Trophoblast cell (in vitro differentiated cells and primary cell): ENCODE measurements at regions not wholly inside any gene's neighbourhood (a gene's known extent, or its start where the extent isn't known, plus 50 kb on each side); places are given as distances from the start of the nearest gene placed in this dataset.

ENCODE experiments used
- DNase-seq, 2 donors: peaks; one replicate each; pipeline ENCODE4 v3.0.0-alpha.2; 2016
- H2AFZ ChIP-seq: 2 replicates; pipeline ENCODE4 v1.6.1; 2013; ENCODE audit warnings: low read length, moderate library complexity, mild to moderate bottlenecking; ENCODE audit not compliant: insufficient read depth, poor library complexity
- H2AK5ac ChIP-seq: 2 replicates; pipeline ENCODE4 v1.6.1; 2013; ENCODE audit warnings: mild to moderate bottlenecking, low read length
- H2BK120ac ChIP-seq: 2 replicates; pipeline ENCODE4 v1.6.1; 2013; ENCODE audit warnings: low read length, mild to moderate bottlenecking, moderate library complexity; ENCODE audit not compliant: insufficient read depth, poor library complexity
- H2BK12ac ChIP-seq: 2 replicates; pipeline ENCODE4 v1.6.1; 2013; ENCODE audit warnings: mild to moderate bottlenecking, low read length, moderate library complexity
- H2BK5ac ChIP-seq: 2 replicates; pipeline ENCODE4 v1.6.1; 2013; ENCODE audit warnings: low read length, low read depth, moderate library complexity, mild to moderate bottlenecking; ENCODE audit not compliant: poor library complexity
- H3K14ac ChIP-seq: 2 replicates; pipeline ENCODE4 v1.6.1; 2013; ENCODE audit warnings: mild to moderate bottlenecking, low read length
- H3K18ac ChIP-seq: 2 replicates; pipeline ENCODE4 v1.6.1; 2013; ENCODE audit warnings: mild to moderate bottlenecking, low read length
- H3K23ac ChIP-seq: 2 replicates; pipeline ENCODE4 v1.6.1; 2013; ENCODE audit warnings: low read length
- H3K27ac ChIP-seq: 2 replicates; pipeline ENCODE4 v1.5.1; 2013; ENCODE audit warnings: low read depth, mild to moderate bottlenecking, inconsistent platforms, low read length, moderate library complexity
- H3K27me3 ChIP-seq: 2 replicates; pipeline ENCODE4 v1.6.1; 2013; ENCODE audit warnings: inconsistent platforms, mild to moderate bottlenecking, low read length, moderate library complexity; ENCODE audit not compliant: insufficient read depth
- H3K36me3 ChIP-seq, 2 experiments: 1 replicate in 1 of 2; 2 replicates in 1 of 2; pipeline ENCODE4 v1.6.1; 2013; ENCODE audit warnings: low read length in 2 of 2, mild to moderate bottlenecking in 2 of 2, moderate library complexity in 1 of 2; ENCODE audit not compliant: insufficient read depth in 2 of 2, control insufficient read depth in 1 of 2
- H3K4ac ChIP-seq: 2 replicates; pipeline ENCODE4 v1.6.1; 2013; ENCODE audit warnings: low read depth, mild to moderate bottlenecking, low read length, moderate library complexity
- H3K4me1 ChIP-seq, 2 experiments: 1 replicate in 1 of 2; 2 replicates in 1 of 2; pipeline ENCODE4 v1.6.1; 2013; ENCODE audit warnings: low read length in 2 of 2, mild to moderate bottlenecking in 2 of 2, moderate library complexity in 1 of 2; ENCODE audit not compliant: insufficient read depth in 2 of 2, control insufficient read depth in 1 of 2
- H3K4me2 ChIP-seq: 2 replicates; pipeline ENCODE4 v1.6.1; 2013; ENCODE audit warnings: inconsistent platforms, mild to moderate bottlenecking, low read length, moderate library complexity
- H3K4me3 ChIP-seq: 2 replicates; pipeline ENCODE4 v1.5.1; 2013; ENCODE audit warnings: mild to moderate bottlenecking, low read depth, low read length, inconsistent platforms
- H3K79me1 ChIP-seq: one replicate; pipeline ENCODE4 v1.6.1; 2013; ENCODE audit warnings: low read length
- H3K79me2 ChIP-seq: 2 replicates; pipeline ENCODE4 v1.6.1; 2013; ENCODE audit warnings: low read length, mild to moderate bottlenecking; ENCODE audit not compliant: control insufficient read depth, insufficient read depth, poor library complexity
- H3K9ac ChIP-seq: 2 replicates; pipeline ENCODE4 v1.6.1; 2013; ENCODE audit warnings: mild to moderate bottlenecking, low read length
- H3K9me3 ChIP-seq: 2 replicates; pipeline ENCODE4 v1.6.1; 2013; ENCODE audit warnings: low read depth, mild to moderate bottlenecking, control low read depth, inconsistent platforms, low read length; ENCODE audit not compliant: insufficient read depth
- H4K12ac ChIP-seq: 2 replicates; pipeline ENCODE4 v1.6.1; 2013; ENCODE audit warnings: low read depth, mild to moderate bottlenecking, low read length, moderate library complexity
- H4K8ac ChIP-seq: 2 replicates; pipeline ENCODE4 v1.6.1; 2013; ENCODE audit warnings: low read depth, mild to moderate bottlenecking, low read length, moderate library complexity
- H4K91ac ChIP-seq: one replicate; pipeline ENCODE4 v1.6.1; 2013; ENCODE audit warnings: low read depth, mild to moderate bottlenecking, low read length, moderate library complexity
- WGBS: extraction: QIAGEN DNeasy Blood & Tissue Kit; methylation state at CpG from one replicate; pipeline ENCODE4 v1.1.7; 2013; ENCODE audit warnings: missing lambda C conversion rate; ENCODE audit not compliant: insufficient read length, insufficient coverage; ENCODE audit errors: extremely low coverage; 5-methylcytosine and 5-hydroxymethylcytosine counted together

DNA sequence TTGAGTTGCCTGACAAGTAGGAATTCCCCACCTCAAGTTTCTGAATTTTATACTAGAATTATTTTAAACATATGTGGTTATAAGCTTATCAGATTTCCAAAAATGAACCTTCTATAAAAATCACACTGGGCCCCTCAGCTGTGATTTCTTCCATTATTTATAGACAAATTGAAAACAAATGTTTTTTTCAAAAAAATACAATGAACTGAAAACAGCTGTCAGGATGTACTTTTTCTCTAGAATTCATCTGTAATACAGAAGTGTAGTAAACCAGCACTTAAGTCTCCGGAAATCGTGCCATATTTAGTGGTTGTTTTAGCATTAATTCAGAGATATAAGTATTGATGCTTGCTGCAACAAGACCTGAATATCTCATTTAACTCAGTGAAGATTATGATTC lies 74.0 kb downstream of the SPRY1 start:
- Histone ChIP-seq H3K9me3 (no peaks in the 10 kb centered on the region), H3K4me1 (no peaks in the 10 kb centered on the region), H3K18ac (no peak overlapping the region)

DNA sequence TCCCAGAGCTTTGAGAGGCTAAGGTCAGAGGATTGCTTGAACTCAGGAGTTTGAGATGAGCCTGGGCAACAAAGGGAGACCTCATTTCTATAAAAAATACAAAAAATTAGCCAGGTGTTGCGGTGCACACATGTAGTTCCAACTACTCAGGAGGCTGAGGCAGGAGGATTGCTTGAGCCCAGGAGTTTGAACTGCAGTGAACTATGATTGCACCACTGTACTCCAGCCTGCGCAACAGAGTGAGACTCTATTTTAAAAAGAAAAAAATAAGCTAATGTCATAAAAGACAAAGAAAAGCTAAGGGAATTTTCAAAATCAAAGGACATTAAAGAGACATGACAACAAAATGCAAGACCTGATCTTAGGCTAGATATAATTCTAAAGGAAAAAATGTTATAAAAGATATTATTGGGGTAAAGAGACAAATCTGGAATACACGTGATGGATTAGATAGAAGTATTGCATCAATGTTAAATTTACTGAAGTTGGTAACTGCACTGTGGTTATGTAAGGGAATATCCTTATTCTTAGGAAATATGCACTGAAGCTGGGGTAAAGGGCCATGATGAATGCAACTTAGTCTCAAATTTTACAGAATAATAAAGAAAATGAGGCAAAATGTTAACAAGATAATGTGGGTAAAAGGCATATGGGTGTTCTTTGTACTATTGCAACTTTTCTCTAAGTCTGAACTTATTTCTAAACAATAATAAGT lies 75.2 kb downstream of the SPRY1 start:
- H3K14ac ChIP-seq = no peak overlapping the region
- H2AFZ ChIP-seq = no peak overlapping the region
- no peak for DNase-seq
- H2AK5ac ChIP-seq = no peak overlapping the region
- H2BK120ac ChIP-seq = no peak overlapping the region
- no peak overlapping the region for H4K8ac ChIP-seq
- no peak overlapping the region for H3K23ac ChIP-seq
- no peaks in the 10 kb centered on the region for H3K4me1 ChIP-seq
- no CpG with 5 or more reads among the region's 3 CpGs for WGBS
- no peak overlapping the region for H3K4me2 ChIP-seq
- no peaks in the 10 kb centered on the region for H3K79me2 ChIP-seq
- H2BK12ac ChIP-seq = no peak overlapping the region
- H3K27me3 ChIP-seq = no peaks in the 10 kb centered on the region
- no peak overlapping the region for H3K18ac ChIP-seq
- no peak overlapping the region for H2BK5ac ChIP-seq
- H4K12ac ChIP-seq = no peak overlapping the region
- H3K79me1 ChIP-seq = no peaks in the 10 kb centered on the region
- no peak overlapping the region for H3K4ac ChIP-seq
- H3K36me3 ChIP-seq = no peaks in the 10 kb centered on the region
- H4K91ac ChIP-seq = no peak overlapping the region
- H3K9me3 ChIP-seq = no peaks in the 10 kb centered on the region
- H3K27ac ChIP-seq = no peak overlapping the region
- no peak overlapping the region for H3K9ac ChIP-seq
- H3K4me3 ChIP-seq = no peak overlapping the region

More for the DNA sequence above, 74.0 kb downstream of the SPRY1 start:
- H2AK5ac ChIP-seq = no peak overlapping the region
- no peak overlapping the region for H3K4me3 ChIP-seq
- no peaks in the 10 kb centered on the region for H3K36me3 ChIP-seq
- no peak overlapping the region for H3K27ac ChIP-seq
- no peaks in the 10 kb centered on the region for H3K79me2 ChIP-seq
- no peak overlapping the region for H2BK5ac ChIP-seq
- no peak overlapping the region for H2BK12ac ChIP-seq
- no peak overlapping the region for H3K23ac ChIP-seq
- no peak overlapping the region for H2BK120ac ChIP-seq
- no peak overlapping the region for H3K4me2 ChIP-seq
- H4K12ac ChIP-seq = no peak overlapping the region
- no peaks in the 10 kb centered on the region for H3K27me3 ChIP-seq
- no peak overlapping the region for H4K91ac ChIP-seq
- no peak for DNase-seq
- H3K9ac ChIP-seq = no peak overlapping the region
- no peak overlapping the region for H3K14ac ChIP-seq
- H3K79me1 ChIP-seq = no peaks in the 10 kb centered on the region
- H4K8ac ChIP-seq = no peak overlapping the region
- no peak overlapping the region for H2AFZ ChIP-seq
- no CpG with 5 or more reads among the region's 2 CpGs for WGBS
- H3K4ac ChIP-seq = no peak overlapping the region

GRCh38 chr4:123474817-123475216 lies 78.2 kb downstream of the SPRY1 start:
- WGBS = no CpG with 5 or more reads among the region's 4 CpGs
- H3K23ac ChIP-seq = no peak overlapping the region
- no peak overlapping the region for H2BK5ac ChIP-seq
- no peak overlapping the region for H4K8ac ChIP-seq
- H3K79me2 ChIP-seq = no peaks in the 10 kb centered on the region
- no peak overlapping the region for H3K4ac ChIP-seq
- H3K9me3 ChIP-seq = no peaks in the 10 kb centered on the region
- no peak overlapping the region for H3K4me2 ChIP-seq
- H3K36me3 ChIP-seq = no peaks in the 10 kb centered on the region
- no peaks in the 10 kb centered on the region for H3K27me3 ChIP-seq
- H4K12ac ChIP-seq = no peak overlapping the region
- H3K9ac ChIP-seq = no peak overlapping the region
- H3K18ac ChIP-seq = no peak overlapping the region
- H2AFZ ChIP-seq = no peak overlapping the region
- H3K14ac ChIP-seq = no peak overlapping the region
- peaks cover 6% of the 10 kb centered on the region in 2 experiments for H3K4me1 ChIP-seq
- no peak overlapping the region for H4K91ac ChIP-seq
- H3K4me3 ChIP-seq = no peak overlapping the region
- no peak overlapping the region for H2BK120ac ChIP-seq
- peaks cover 2% of the 10 kb centered on the region for H3K79me1 ChIP-seq
- DNase-seq = no peak
- H2BK12ac ChIP-seq = no peak overlapping the region
- H3K27ac ChIP-seq = no peak overlapping the region
- no peak overlapping the region for H2AK5ac ChIP-seq

DNA sequence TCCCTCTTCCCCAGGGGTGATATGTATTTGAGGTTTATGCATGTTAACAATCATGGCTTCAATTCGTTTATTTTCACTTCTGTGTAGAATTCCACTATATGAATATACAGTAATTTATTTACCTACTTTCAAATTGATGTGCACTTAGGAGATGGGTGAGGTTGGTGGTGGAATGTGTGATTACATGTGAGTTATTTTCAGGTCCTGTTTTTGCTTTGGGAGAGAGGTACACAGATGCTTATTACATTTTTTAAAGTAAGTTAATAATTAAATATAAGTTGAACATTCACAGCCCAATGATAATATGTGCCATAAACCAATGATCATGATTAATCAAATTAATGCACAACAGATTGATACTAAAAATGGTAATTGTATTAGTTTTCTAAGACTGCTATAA lies 79.5 kb downstream of the SPRY1 start:
- Histone ChIP-seq H3K23ac (no peak overlapping the region), H3K27ac (no peak overlapping the region), H2AFZ (no peak overlapping the region), H3K27me3 (no peaks in the 10 kb centered on the region), H2BK12ac (no peak overlapping the region), H3K4ac (no peak overlapping the region), H3K9me3 (no peaks in the 10 kb centered on the region), H2AK5ac (no peak overlapping the region), H4K91ac (no peak overlapping the region), H3K4me2 (no peak overlapping the region), H3K4me3 (no peak overlapping the region), H3K9ac (no peak overlapping the region), H3K79me1 (peaks cover 4% of the 10 kb centered on the region), H3K4me1 (peaks cover 11% of the 10 kb centered on the region in 2 experiments), H3K14ac (no peak overlapping the region), H3K18ac (no peak overlapping the region), H3K79me2 (peaks cover under 1% of the 10 kb centered on the region), H3K36me3 (no peaks in the 10 kb centered on the region), H4K8ac (no peak overlapping the region), H2BK120ac (no peak overlapping the region), H4K12ac (no peak overlapping the region), H2BK5ac (no peak overlapping the region)
- DNase-seq = no peak
- no CpG with 5 or more reads among the region's 1 CpG for WGBS
